Esophagus muscularis mucosa (tissue), 4 donors: ENCODE measurements at regions not wholly inside any gene's neighbourhood (a gene's known extent, or its start where the extent isn't known, plus 50 kb on each side); places are given as distances from the start of the nearest gene placed in this dataset.
"Not testable (repeated sequence)": the region's sequence is repeated elsewhere in the genome, so short reads cannot be mapped to it uniquely, and the experiment has no call there.

Source experiments
- DNase-seq: peaks from one replicate; pipeline ENCODE4 v3.0.0-alpha.2; 2017; ENCODE audit errors: extremely low spot score
- H3K27ac ChIP-seq, 4 donors: fragments of 200-600 bp; sonication (generic); replicated peaks in 1 of 4; 1 replicate in 3 of 4; 2 replicates in 1 of 4; pipeline ENCODE4 v1.5.1; 2016 to 2019; ENCODE audit warnings: mild to moderate bottlenecking in 1 of 4
- H3K27me3 ChIP-seq, 4 donors: fragments of 200-600 bp; sonication (generic); one replicate each; pipeline versions ENCODE4 v1.5.1 to v1.6.0; 2016 to 2019
- H3K36me3 ChIP-seq, 4 donors: fragments of 200-600 bp; sonication (generic); one replicate each; pipeline ENCODE4 v1.5.1; 2016 to 2019
- H3K4me1 ChIP-seq, 4 donors: fragments of 200-600 bp; sonication (generic); one replicate each; pipeline ENCODE4 v1.5.1; 2016 to 2019
- H3K4me3 ChIP-seq, 4 donors: fragments of 200-600 bp; sonication (generic); 1 replicate in 2 of 4; 2 replicates in 2 of 4; pipeline ENCODE4 v1.5.1; 2016 to 2019; ENCODE audit warnings: mild to moderate bottlenecking in 4 of 4, moderate library complexity in 1 of 4
- H3K9me3 ChIP-seq, 4 donors: fragments of 200-600 bp; sonication (generic); 1 replicate in 3 of 4; 2 replicates in 1 of 4; pipeline ENCODE4 v1.5.1; 2016 to 2019
- EP300 ChIP-seq: sonication (generic); formaldehyde crosslinking; IDR thresholded peaks from one replicate; pipeline ENCODE4 v1.6.1; 2017; ENCODE audit warnings: antibody characterized with exemption
- POLR2A ChIP-seq: fragments of 450-650 bp; IDR thresholded peaks from one replicate; pipeline ENCODE4 v1.6.1; 2017; ENCODE audit warnings: antibody characterized with exemption, moderate library complexity, mild to moderate bottlenecking, low read depth
- POLR2AphosphoS5 ChIP-seq, 2 donors: sonication (generic); formaldehyde crosslinking; IDR thresholded peaks; one replicate each; pipeline ENCODE4 v1.6.1; 2017; ENCODE audit warnings: antibody characterized with exemption in 2 of 2
- WGBS: methylation state at CpG from one replicate; pipeline ENCODE4 v1.1.5; 2018; 5-methylcytosine and 5-hydroxymethylcytosine counted together
- intact Hi-C: fragments of 100-400 bp; cut with DNase I; formaldehyde crosslinking; loops from one replicate; pipeline ENCODE4 v1.15.1; 2023
- TF ChIP-seq, protein P1 (sequence below), 3 experiments: fragments of 200-600 bp in 2 of 3; fragments of 450-650 bp in 1 of 3; sonication (generic) in 2 of 3; IDR thresholded peaks; one replicate each; pipeline ENCODE4 v1.5.1; 2017 to 2019; ENCODE audit warnings: antibody characterized with exemption in 3 of 3, mild to moderate bottlenecking in 2 of 3, moderate library complexity in 1 of 3

DNA sequence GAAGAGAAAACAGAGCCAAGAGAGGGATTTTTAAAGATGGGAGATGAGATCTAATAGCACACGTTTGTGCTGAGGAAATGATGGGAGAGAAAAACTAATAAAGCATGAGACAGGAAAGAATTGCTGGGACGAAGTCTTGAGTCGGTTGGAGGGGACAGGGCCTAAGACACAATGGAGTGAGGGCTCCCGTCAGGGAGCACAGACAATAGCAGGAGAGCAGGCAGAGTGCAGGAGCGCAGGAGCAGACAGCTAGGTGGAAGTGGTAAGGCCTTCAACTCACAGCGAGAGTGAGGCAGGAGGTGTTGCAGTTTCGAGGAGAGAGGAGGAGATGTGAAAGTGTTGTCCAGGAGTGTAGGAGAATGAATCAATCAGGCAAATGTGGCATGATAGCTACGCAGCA, 59.9 kb upstream of the SOX13 start:
- Histone ChIP-seq H3K27ac (no peak overlapping the region), H3K9me3 (no peaks in the 10 kb centered on the region), H3K4me3 (no peak overlapping the region), H3K36me3 (no peaks in the 10 kb centered on the region), H3K4me1 (no peaks in the 10 kb centered on the region), H3K27me3 (no peaks in the 10 kb centered on the region)
- 62% methylated on average over 8 of the region's 8 CpGs for WGBS
- intact Hi-C loops: no loop called here
- DNase-seq: no peak
- TF ChIP-seq, protein P1, sequence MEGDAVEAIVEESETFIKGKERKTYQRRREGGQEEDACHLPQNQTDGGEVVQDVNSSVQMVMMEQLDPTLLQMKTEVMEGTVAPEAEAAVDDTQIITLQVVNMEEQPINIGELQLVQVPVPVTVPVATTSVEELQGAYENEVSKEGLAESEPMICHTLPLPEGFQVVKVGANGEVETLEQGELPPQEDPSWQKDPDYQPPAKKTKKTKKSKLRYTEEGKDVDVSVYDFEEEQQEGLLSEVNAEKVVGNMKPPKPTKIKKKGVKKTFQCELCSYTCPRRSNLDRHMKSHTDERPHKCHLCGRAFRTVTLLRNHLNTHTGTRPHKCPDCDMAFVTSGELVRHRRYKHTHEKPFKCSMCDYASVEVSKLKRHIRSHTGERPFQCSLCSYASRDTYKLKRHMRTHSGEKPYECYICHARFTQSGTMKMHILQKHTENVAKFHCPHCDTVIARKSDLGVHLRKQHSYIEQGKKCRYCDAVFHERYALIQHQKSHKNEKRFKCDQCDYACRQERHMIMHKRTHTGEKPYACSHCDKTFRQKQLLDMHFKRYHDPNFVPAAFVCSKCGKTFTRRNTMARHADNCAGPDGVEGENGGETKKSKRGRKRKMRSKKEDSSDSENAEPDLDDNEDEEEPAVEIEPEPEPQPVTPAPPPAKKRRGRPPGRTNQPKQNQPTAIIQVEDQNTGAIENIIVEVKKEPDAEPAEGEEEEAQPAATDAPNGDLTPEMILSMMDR (IDR thresholded peaks at IDR 0.05): no peak
- TF ChIP-seq POLR2AphosphoS5 (IDR thresholded peaks at IDR 0.05) (no peak), POLR2A (no peak), EP300 (no peak)

DNA sequence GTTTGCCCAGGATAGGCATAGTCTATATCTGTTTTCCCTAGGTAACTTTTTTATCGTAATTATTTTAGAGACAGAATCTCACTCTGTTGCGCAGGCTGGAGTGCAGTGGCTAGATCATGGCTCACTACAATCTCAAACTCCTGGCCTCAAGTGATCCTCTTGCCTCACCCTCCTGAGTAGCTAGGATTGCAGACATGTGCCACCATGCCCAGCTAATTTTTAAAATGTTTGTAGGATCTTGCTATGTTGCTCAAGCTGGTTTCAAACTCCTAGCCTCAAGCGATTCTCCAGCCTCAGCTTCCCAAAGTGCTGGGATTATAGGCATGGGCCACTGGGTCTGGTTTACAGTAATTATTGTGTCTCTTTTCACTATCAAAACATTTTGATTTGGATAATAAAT, 58.6 kb upstream of the SOX13 start:
- Histone ChIP-seq H3K4me1 (no peaks in the 10 kb centered on the region), H3K36me3 (no peaks in the 10 kb centered on the region), H3K27ac (no peak overlapping the region), H3K27me3 (no peaks in the 10 kb centered on the region), H3K9me3 (no peaks in the 10 kb centered on the region), H3K4me3 (no peak overlapping the region)
- whole genome bisulfite sequencing: 94% methylated on average over 3 of the region's 3 CpGs
- intact Hi-C loops: no loop called here
- TF ChIP-seq POLR2A (no peak), POLR2AphosphoS5 (IDR thresholded peaks at IDR 0.05) (no peak)
- no peak for DNase-seq

DNA sequence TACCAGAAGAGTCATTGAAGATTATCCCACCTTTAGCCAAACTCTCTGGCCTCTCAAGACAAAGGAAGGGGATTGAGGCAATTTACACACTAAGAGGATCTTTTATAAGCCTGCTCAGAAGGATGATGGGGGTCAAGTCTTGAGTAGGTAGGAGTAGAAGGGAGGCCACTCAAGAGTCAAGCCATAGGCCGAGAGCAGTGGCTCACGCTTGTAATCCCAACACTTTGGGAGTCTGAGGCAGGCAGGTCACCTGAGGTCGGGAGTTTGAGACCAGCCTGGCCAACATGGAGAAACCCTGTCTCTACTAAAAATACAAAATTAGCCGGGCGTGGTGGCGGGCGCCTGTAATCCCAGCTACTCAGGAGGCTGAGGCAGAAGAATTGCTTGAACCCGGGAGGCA, 58.0 kb upstream of the SOX13 start:
- H3K36me3 ChIP-seq, intact Hi-C loops, H3K27me3 ChIP-seq, H3K9me3 ChIP-seq, H3K27ac ChIP-seq, H3K4me1 ChIP-seq, DNase-seq, H3K4me3 ChIP-seq: not testable (repeated sequence)
- WGBS: 93% methylated on average over 8 of the region's 8 CpGs

DNA sequence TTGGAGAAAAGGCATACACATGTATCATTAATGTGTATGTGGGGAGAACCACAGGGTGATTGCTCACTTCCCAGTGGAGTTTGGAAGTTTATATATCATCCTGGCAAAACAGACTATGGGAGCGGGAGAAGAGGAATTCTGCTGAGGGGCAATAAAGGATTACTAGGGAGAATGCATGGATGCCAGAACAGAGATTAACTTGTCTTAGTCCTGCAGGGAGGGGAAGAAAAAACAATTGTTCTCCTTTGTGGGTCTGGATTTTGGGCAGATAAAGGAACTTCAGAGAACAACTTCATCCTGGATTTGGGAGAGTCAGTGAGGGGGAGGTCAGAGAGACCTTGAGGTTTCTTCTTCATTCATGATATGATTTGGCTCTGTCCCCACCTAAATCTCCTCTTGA, 55.9 kb upstream of the SOX13 start:
- H3K9me3 ChIP-seq: no peaks in the 10 kb centered on the region
- 95% methylated on average over 1 of the region's 1 CpG for WGBS
- DNase-seq: no peak
- intact Hi-C loops: no loop called here
- no peak overlapping the region for H3K4me3 ChIP-seq
- no peaks in the 10 kb centered on the region for H3K27me3 ChIP-seq
- no peak overlapping the region for H3K27ac ChIP-seq
- no peaks in the 10 kb centered on the region for H3K36me3 ChIP-seq
- TF ChIP-seq EP300: no peak
- TF ChIP-seq, protein P1 (IDR thresholded peaks at IDR 0.05): no peak
- TF ChIP-seq POLR2A: no peak
- TF ChIP-seq POLR2AphosphoS5 (IDR thresholded peaks at IDR 0.05): no peak
- H3K4me1 ChIP-seq: no peaks in the 10 kb centered on the region

DNA sequence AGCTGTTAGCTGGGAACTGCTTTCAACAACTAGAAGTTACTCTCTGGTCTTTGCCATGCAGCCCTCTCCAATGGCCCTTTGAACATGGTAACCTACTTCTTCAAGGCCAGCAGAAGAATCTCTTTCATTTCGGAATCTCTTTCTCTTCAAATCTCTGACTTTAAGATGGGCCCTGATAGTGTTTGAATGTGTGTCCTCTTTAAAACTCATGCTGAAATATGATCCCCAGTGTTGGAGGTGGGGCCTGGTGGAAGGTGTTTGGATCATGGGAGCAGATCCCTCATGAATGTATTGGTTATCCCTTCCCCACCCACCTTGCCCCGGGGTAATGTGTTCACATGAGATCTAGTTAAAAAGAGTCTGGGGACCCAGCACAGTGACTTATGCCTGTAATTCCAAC, 54.5 kb upstream of the SOX13 start:
- TF ChIP-seq EP300: no peak
- 76% methylated on average over 2 of the region's 2 CpGs for WGBS

More for the DNA sequence above, 54.5 kb upstream of the SOX13 start:
- H3K4me3 ChIP-seq: no peak overlapping the region
- DNase-seq: no peak
- no peaks in the 10 kb centered on the region for H3K9me3 ChIP-seq
- H3K27me3 ChIP-seq: peaks cover 0 to 5% (median 0%) of the 10 kb centered on the region in 4 donors
- intact Hi-C loops: no loop called here
- H3K36me3 ChIP-seq: no peaks in the 10 kb centered on the region
- no peak overlapping the region for H3K27ac ChIP-seq
- no peaks in the 10 kb centered on the region for H3K4me1 ChIP-seq
